ENCODE measurements at regions not wholly inside any gene's neighbourhood (a gene's known extent, or its start where the extent isn't known, plus 50 kb on each side); places are given as distances from the start of the nearest gene placed in this dataset.

DNA sequence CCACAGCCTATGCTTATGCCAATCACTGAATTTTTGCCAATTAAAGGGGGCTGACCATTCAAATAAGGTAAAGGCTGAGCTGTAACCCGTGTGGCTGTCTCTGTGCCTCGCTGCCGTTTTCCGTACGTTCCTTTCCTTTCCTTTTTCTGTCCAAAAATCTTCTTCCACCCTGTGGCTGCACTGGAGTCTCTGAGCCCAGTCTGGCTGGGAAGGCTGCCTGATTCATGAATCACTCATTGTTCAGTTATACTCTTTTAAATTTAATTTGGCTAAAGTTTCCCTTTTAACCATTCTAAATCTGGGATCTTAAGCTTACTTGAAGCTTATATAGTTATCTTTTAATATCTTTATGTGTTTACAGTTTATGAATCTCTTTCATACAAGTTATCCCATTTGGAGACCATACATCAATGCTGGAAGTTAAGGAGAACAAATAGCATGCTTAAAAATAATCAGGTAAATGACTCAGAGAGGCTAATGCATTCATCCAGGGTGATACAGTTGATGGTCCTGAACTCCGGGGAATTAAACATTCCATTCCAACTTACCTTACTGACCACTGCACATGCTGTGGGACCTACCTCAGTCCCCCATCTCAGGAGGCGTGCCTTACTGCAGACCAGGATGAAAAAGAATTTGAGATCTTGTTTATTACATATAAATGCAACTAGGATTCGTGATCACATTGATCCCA lies 385.3 kb upstream of the ADARB2 start:
- Histone ChIP-seq H3K27me3 (ENCODE audit: low read depth) (no peaks in the 10 kb centered on the region), H3K36me3 (no peaks in the 10 kb centered on the region), H3K4me3 (no peak overlapping the region), H3K9me3 (replicated peaks) (peaks cover 2% of the 10 kb centered on the region), H3K27ac (replicated peaks) (peak overlapping the region; percentile 16), H3K4me1 (no peaks in the 10 kb centered on the region)
- TF ChIP-seq, protein P1, sequence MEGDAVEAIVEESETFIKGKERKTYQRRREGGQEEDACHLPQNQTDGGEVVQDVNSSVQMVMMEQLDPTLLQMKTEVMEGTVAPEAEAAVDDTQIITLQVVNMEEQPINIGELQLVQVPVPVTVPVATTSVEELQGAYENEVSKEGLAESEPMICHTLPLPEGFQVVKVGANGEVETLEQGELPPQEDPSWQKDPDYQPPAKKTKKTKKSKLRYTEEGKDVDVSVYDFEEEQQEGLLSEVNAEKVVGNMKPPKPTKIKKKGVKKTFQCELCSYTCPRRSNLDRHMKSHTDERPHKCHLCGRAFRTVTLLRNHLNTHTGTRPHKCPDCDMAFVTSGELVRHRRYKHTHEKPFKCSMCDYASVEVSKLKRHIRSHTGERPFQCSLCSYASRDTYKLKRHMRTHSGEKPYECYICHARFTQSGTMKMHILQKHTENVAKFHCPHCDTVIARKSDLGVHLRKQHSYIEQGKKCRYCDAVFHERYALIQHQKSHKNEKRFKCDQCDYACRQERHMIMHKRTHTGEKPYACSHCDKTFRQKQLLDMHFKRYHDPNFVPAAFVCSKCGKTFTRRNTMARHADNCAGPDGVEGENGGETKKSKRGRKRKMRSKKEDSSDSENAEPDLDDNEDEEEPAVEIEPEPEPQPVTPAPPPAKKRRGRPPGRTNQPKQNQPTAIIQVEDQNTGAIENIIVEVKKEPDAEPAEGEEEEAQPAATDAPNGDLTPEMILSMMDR (IDR thresholded peaks at IDR 0.05; ENCODE audit: borderline replicate concordance), result no peak
- intact Hi-C loops (cut with micrococcal nuclease), result no loop called here
- DNase-seq, result no peak

DNA sequence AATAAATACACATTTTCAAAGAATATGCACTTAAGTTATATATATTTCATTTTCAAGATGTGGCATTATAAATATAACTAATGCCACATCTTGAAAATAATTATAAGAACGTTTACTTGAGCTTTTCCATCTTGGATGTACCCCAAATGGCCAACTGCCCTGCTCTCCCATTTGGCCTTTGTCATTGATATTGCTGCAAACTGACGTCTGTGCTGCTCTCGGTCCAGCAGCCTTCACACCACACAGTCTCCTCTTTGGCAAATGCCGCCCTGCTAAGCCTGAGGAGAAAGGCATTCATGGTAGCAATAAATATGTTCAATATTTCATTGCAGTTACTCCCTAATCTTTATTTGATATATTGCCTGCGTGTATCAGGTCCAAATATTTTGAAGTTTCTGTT lies 384.6 kb upstream of the ADARB2 start:
- Histone ChIP-seq H3K4me3 (no peak overlapping the region), H3K9me3 (replicated peaks) (peaks cover 9% of the 10 kb centered on the region), H3K4me1 (no peaks in the 10 kb centered on the region), H3K27me3 (ENCODE audit: low read depth) (no peaks in the 10 kb centered on the region), H3K36me3 (no peaks in the 10 kb centered on the region), H3K27ac (replicated peaks) (peak overlapping the region; percentile 16)
- TF ChIP-seq, protein P1 (IDR thresholded peaks at IDR 0.05; ENCODE audit: borderline replicate concordance), result no peak
- DNase-seq, result peak; percentile 40
- intact Hi-C loops (cut with micrococcal nuclease), result no loop called here

- no peak for DNase-seq
- intact Hi-C loops (cut with micrococcal nuclease), result no loop called here
- TF ChIP-seq, protein P1 (IDR thresholded peaks at IDR 0.05; ENCODE audit: borderline replicate concordance), result no peak
- Histone ChIP-seq H3K9me3 (replicated peaks) (peaks cover 13% of the 10 kb centered on the region), H3K4me1 (no peaks in the 10 kb centered on the region), H3K27ac (replicated peaks) (no peak overlapping the region), H3K36me3 (no peaks in the 10 kb centered on the region), H3K27me3 (ENCODE audit: low read depth) (no peaks in the 10 kb centered on the region), H3K4me3 (no peak overlapping the region)
Observed at GRCh38 chr10:2121315-2121714, 384.0 kb upstream of the ADARB2 start.

- no peak for DNase-seq
- peaks cover 13% of the 10 kb centered on the region for H3K9me3 ChIP-seq (replicated peaks)
- H3K27me3 ChIP-seq (ENCODE audit: low read depth), result no peaks in the 10 kb centered on the region
- H3K27ac ChIP-seq (replicated peaks), result no peak overlapping the region
- intact Hi-C loops (cut with micrococcal nuclease), result no loop called here
- no peaks in the 10 kb centered on the region for H3K4me1 ChIP-seq
- no peak overlapping the region for H3K4me3 ChIP-seq
- no peaks in the 10 kb centered on the region for H3K36me3 ChIP-seq
- TF ChIP-seq, protein P1 (IDR thresholded peaks at IDR 0.05; ENCODE audit: borderline replicate concordance), result no peak
Observed at GRCh38 chr10:2120746-2121145, 383.4 kb upstream of the ADARB2 start.

DNA sequence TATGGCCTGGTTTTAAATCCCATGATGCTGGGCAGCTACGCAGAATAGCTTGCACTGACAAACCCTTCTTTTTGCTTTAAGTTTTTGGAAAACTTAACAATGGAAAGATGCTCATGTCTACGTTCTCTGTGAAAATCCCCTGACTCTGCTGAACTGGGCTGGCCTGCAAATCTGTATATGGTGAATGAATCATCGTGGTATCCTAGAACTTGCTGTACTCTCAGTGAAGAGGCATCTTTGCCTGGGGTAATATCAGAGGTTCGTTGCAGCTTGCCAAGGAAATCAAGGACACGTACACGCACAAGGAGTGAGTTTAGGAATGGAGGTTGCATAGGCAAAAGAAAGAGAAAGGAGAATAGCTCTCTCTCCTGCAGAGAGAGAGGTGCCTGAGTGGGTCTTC lies 382.0 kb upstream of the ADARB2 start:
- H3K9me3 ChIP-seq (replicated peaks), result peaks cover 13% of the 10 kb centered on the region
- TF ChIP-seq, protein P1 (IDR thresholded peaks at IDR 0.05; ENCODE audit: borderline replicate concordance), result no peak
- H3K27ac ChIP-seq (replicated peaks), result no peak overlapping the region
- intact Hi-C loops (cut with micrococcal nuclease), result no loop called here
- no peaks in the 10 kb centered on the region for H3K4me1 ChIP-seq
- DNase-seq, result no peak
- no peak overlapping the region for H3K4me3 ChIP-seq
- H3K27me3 ChIP-seq (ENCODE audit: low read depth), result no peaks in the 10 kb centered on the region
- no peaks in the 10 kb centered on the region for H3K36me3 ChIP-seq

All from left ventricle myocardium inferior (tissue), 1 donor.